SK-N-SH treated with all-trans-retinoic acid at 6 μM for 48 hours (cell line): ENCODE measurements at regions not wholly inside any gene's neighbourhood (a gene's known extent, or its start where the extent isn't known, plus 50 kb on each side); places are given as distances from the start of the nearest gene placed in this dataset.

Experiments used
- ATAC-seq: fragments of 200-7000 bp; cut with Tn5 transposase; 3 replicates; pipeline ENCODE4 v1.9.1; 2020; ENCODE audit warnings: mild to moderate bottlenecking, moderate library complexity
- ARNTL ChIP-seq: fragments of 450-650 bp; formaldehyde crosslinking; IDR thresholded peaks from 2 replicates; pipeline ENCODE4 v1.5.0; 2020; ENCODE audit warnings: low read depth, mild to moderate bottlenecking, moderate library complexity, borderline replicate concordance
- BACH2 ChIP-seq: fragments of 250-450 bp; sonication (Bioruptor Pico); IDR thresholded peaks from 2 replicates; pipeline ENCODE4 v1.9.0; 2021; ENCODE audit warnings: mild to moderate bottlenecking, borderline replicate concordance
- CSDC2 ChIP-seq: fragments of 250-450 bp; sonication (Bioruptor Pico); IDR thresholded peaks from 2 replicates; pipeline ENCODE4 v1.5.0; 2020; ENCODE audit warnings: mild to moderate bottlenecking, moderate library complexity
- ESRRG ChIP-seq: fragments of 250-450 bp; sonication (Bioruptor Pico); IDR thresholded peaks from 2 replicates; pipeline ENCODE4 v1.6.1; 2021; ENCODE audit warnings: mild to moderate bottlenecking
- GLIS3 ChIP-seq: fragments of 250-450 bp; sonication (Bioruptor Pico); IDR thresholded peaks from 2 replicates; pipeline ENCODE4 v1.5.0; 2020; ENCODE audit warnings: mild to moderate bottlenecking, moderate library complexity
- ISL1 ChIP-seq: fragments of 250-450 bp; sonication (Bioruptor Pico); IDR thresholded peaks from 2 replicates; pipeline ENCODE4 v2.1.2; 2022; ENCODE audit warnings: mild to moderate bottlenecking, moderate library complexity
- OSR1 ChIP-seq: fragments of 250-450 bp; sonication (Bioruptor Pico); IDR thresholded peaks from 2 replicates; pipeline ENCODE4 v1.8.0; 2022; ENCODE audit warnings: moderate library complexity, mild to moderate bottlenecking, inconsistent platforms
- PPARA ChIP-seq: fragments of 250-450 bp; sonication (Bioruptor Pico); IDR thresholded peaks from 2 replicates; pipeline ENCODE4 v1.5.0; 2020; ENCODE audit warnings: mild to moderate bottlenecking, borderline replicate concordance
- SNAI2 ChIP-seq: fragments of 250-450 bp; sonication (Bioruptor Pico); IDR thresholded peaks from 2 replicates; pipeline ENCODE4 v1.5.0; 2020; ENCODE audit warnings: mild to moderate bottlenecking, moderate library complexity
- TCF4 ChIP-seq: fragments of 250-450 bp; sonication (Bioruptor Pico); IDR thresholded peaks from 2 replicates; pipeline ENCODE4 v1.8.0; 2021; ENCODE audit warnings: mild to moderate bottlenecking, moderate library complexity, borderline replicate concordance
- TOX ChIP-seq: fragments of 250-450 bp; sonication (Bioruptor Pico); IDR thresholded peaks from 2 replicates; pipeline ENCODE4 v1.8.0; 2021; ENCODE audit warnings: mild to moderate bottlenecking, moderate library complexity, borderline replicate concordance
- ZC3H10 ChIP-seq: fragments of 250-450 bp; sonication (Bioruptor Pico); IDR thresholded peaks from 2 replicates; pipeline ENCODE4 v1.5.1; 2021; ENCODE audit warnings: mild to moderate bottlenecking, moderate library complexity
- ZFP3 ChIP-seq: fragments of 250-450 bp; sonication (Bioruptor Pico); IDR thresholded peaks from 2 replicates; pipeline ENCODE4 v1.5.0; 2020; ENCODE audit warnings: mild to moderate bottlenecking, moderate library complexity
- ZFP30 ChIP-seq: fragments of 450-650 bp; formaldehyde crosslinking; IDR thresholded peaks from 2 replicates; pipeline ENCODE4 v1.5.0; 2022; ENCODE audit warnings: mild to moderate bottlenecking, moderate library complexity
- ZNF565 ChIP-seq: fragments of 450-650 bp; formaldehyde crosslinking; conservative IDR thresholded peaks from 2 replicates; pipeline ENCODE4 v1.5.0; 2020; ENCODE audit warnings: low read depth, mild to moderate bottlenecking, moderate library complexity
- ZNF70 ChIP-seq: fragments of 450-650 bp; formaldehyde crosslinking; IDR thresholded peaks from 2 replicates; pipeline ENCODE4 v1.5.0; 2020; ENCODE audit warnings: mild to moderate bottlenecking, moderate library complexity
- ZNF8 ChIP-seq: fragments of 450-650 bp; formaldehyde crosslinking; IDR thresholded peaks from 2 replicates; pipeline ENCODE4 v1.5.0; 2020; ENCODE audit warnings: mild to moderate bottlenecking, moderate library complexity
- TF ChIP-seq, protein P1 (sequence below): fragments of 250-450 bp; sonication (Bioruptor Pico); IDR thresholded peaks from 2 replicates; pipeline ENCODE4 v1.8.0; 2020; ENCODE audit warnings: mild to moderate bottlenecking, moderate library complexity, borderline replicate concordance
- TF ChIP-seq, protein P2 (sequence below): fragments of 250-450 bp; sonication (Bioruptor Pico); IDR thresholded peaks from 2 replicates; pipeline ENCODE4 v1.5.0; 2020; ENCODE audit warnings: mild to moderate bottlenecking, moderate library complexity
- TF ChIP-seq, protein P3 (sequence below): fragments of 250-450 bp; sonication (Bioruptor Pico); IDR thresholded peaks from 2 replicates; pipeline ENCODE4 v1.8.0; 2021; ENCODE audit warnings: low read depth, mild to moderate bottlenecking, moderate library complexity, borderline replicate concordance
- TF ChIP-seq, protein P4 (sequence below): fragments of 250-450 bp; sonication (Bioruptor Pico); IDR thresholded peaks from 2 replicates; pipeline ENCODE4 v1.5.1; 2020; ENCODE audit warnings: low read depth, mild to moderate bottlenecking, moderate library complexity
- TF ChIP-seq, protein P5 (sequence below): fragments of 250-450 bp; sonication (Bioruptor Pico); IDR thresholded peaks from 2 replicates; pipeline ENCODE4 v1.5.1; 2021; ENCODE audit warnings: mild to moderate bottlenecking, moderate library complexity

DNA sequence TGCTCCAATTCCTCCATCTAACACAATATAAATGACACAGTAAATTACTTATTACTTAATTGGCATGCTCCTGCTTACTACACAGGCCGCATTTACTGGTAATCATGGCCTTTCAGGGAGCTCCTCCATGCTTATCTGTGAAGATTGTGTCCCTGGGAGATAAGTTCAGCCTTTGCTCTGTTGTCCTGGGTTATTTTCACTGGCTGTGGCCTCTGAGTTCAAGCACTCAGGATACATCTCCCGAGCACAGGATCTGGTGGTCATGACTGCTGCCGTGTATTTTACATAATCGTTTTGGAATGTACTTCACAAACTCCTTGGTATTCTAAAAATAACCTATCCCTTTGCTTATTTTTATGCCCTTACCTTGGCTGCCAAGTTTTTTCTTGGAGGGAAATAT is 215.7 kb downstream of the ICE1 start:
- no peak for ATAC-seq
- TF ChIP-seq SNAI2 (CRISPR knock-in tag) (no peak), ISL1 (CRISPR knock-in tag) (peak; percentile 27; the same call in 1 of the 2 replicates), TCF4 (peak; percentile 17; the same call in 1 of the 2 replicates), ARNTL (no peak), BACH2 (CRISPR knock-in tag) (no peak), ESRRG (no peak)
- TF ChIP-seq, protein P1, sequence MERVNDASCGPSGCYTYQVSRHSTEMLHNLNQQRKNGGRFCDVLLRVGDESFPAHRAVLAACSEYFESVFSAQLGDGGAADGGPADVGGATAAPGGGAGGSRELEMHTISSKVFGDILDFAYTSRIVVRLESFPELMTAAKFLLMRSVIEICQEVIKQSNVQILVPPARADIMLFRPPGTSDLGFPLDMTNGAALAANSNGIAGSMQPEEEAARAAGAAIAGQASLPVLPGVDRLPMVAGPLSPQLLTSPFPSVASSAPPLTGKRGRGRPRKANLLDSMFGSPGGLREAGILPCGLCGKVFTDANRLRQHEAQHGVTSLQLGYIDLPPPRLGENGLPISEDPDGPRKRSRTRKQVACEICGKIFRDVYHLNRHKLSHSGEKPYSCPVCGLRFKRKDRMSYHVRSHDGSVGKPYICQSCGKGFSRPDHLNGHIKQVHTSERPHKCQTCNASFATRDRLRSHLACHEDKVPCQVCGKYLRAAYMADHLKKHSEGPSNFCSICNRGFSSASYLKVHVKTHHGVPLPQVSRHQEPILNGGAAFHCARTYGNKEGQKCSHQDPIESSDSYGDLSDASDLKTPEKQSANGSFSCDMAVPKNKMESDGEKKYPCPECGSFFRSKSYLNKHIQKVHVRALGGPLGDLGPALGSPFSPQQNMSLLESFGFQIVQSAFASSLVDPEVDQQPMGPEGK (CRISPR knock-in tag), result no peak

DNA sequence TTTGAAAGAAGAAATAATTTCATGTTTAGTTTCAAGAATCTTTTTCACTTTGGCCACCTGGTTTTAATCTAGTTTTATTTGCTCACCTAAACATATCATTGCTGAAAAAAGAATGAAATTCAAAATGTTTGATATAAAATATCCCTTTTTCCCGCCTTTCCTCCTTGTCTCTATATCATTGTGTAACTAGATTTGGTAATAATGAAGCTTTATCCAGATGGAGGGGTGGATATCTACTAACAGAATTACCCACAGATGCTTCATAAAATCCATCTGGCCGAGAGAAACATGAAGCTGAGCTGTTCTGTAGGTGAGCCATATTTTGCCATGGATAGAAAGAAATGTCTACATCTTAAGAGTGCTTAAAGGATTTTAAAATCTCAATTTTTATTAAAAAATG is 214.7 kb downstream of the ICE1 start:
- no peak for ATAC-seq
- TF ChIP-seq TOX (CRISPR knock-in tag) (no peak), TCF4 (peak; percentile 94), OSR1 (CRISPR knock-in tag) (no peak)
- TF ChIP-seq, protein P2, sequence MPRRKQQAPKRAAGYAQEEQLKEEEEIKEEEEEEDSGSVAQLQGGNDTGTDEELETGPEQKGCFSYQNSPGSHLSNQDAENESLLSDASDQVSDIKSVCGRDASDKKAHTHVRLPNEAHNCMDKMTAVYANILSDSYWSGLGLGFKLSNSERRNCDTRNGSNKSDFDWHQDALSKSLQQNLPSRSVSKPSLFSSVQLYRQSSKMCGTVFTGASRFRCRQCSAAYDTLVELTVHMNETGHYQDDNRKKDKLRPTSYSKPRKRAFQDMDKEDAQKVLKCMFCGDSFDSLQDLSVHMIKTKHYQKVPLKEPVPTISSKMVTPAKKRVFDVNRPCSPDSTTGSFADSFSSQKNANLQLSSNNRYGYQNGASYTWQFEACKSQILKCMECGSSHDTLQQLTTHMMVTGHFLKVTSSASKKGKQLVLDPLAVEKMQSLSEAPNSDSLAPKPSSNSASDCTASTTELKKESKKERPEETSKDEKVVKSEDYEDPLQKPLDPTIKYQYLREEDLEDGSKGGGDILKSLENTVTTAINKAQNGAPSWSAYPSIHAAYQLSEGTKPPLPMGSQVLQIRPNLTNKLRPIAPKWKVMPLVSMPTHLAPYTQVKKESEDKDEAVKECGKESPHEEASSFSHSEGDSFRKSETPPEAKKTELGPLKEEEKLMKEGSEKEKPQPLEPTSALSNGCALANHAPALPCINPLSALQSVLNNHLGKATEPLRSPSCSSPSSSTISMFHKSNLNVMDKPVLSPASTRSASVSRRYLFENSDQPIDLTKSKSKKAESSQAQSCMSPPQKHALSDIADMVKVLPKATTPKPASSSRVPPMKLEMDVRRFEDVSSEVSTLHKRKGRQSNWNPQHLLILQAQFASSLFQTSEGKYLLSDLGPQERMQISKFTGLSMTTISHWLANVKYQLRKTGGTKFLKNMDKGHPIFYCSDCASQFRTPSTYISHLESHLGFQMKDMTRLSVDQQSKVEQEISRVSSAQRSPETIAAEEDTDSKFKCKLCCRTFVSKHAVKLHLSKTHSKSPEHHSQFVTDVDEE (CRISPR knock-in tag), result 0 out of 2 replicates have a peak, but pooled peaks have one; percentile 62

DNA sequence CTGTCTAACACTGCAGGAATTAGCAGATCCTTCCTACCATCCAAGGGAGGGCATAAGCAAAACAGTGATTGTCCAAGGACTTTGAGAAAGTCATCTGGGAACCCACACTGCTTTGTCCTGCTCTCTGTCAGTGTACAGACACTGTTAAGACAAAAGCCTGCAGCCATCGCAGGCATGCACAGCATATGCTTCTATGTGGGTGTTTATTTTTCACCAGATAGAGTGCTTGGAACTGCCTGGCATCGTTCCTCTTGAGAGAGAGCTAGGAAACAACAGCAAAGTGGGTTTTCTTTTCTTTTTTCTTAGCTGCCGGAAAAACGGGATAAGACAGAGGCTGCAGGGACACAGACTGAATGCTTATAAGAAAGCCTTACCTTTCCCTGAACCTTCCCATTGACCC is 212.3 kb downstream of the ICE1 start:
- no peak for ATAC-seq
- no peak for TF ChIP-seq TOX (CRISPR knock-in tag)
- TF ChIP-seq ZNF70 (CRISPR knock-in tag), result no peak
- TF ChIP-seq ZFP3 (CRISPR knock-in tag), result no peak
- TF ChIP-seq ZNF565 (CRISPR knock-in tag), result no peak
- TF ChIP-seq, protein P3, sequence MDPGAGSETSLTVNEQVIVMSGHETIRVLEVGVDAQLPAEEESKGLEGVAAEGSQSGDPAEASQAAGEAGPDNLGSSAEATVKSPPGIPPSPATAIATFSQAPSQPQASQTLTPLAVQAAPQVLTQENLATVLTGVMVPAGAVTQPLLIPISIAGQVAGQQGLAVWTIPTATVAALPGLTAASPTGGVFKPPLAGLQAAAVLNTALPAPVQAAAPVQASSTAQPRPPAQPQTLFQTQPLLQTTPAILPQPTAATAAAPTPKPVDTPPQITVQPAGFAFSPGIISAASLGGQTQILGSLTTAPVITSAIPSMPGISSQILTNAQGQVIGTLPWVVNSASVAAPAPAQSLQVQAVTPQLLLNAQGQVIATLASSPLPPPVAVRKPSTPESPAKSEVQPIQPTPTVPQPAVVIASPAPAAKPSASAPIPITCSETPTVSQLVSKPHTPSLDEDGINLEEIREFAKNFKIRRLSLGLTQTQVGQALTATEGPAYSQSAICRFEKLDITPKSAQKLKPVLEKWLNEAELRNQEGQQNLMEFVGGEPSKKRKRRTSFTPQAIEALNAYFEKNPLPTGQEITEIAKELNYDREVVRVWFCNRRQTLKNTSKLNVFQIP (CRISPR knock-in tag), result no peak
- no peak for TF ChIP-seq ARNTL
- no peak for TF ChIP-seq GLIS3 (CRISPR knock-in tag)
- no peak for TF ChIP-seq ZFP30
- TF ChIP-seq, protein P2 (CRISPR knock-in tag), result no peak
- TF ChIP-seq ZC3H10 (CRISPR knock-in tag), result no peak
- TF ChIP-seq ESRRG, result no peak
- no peak for TF ChIP-seq BACH2 (CRISPR knock-in tag)
- TF ChIP-seq SNAI2 (CRISPR knock-in tag), result no peak

DNA sequence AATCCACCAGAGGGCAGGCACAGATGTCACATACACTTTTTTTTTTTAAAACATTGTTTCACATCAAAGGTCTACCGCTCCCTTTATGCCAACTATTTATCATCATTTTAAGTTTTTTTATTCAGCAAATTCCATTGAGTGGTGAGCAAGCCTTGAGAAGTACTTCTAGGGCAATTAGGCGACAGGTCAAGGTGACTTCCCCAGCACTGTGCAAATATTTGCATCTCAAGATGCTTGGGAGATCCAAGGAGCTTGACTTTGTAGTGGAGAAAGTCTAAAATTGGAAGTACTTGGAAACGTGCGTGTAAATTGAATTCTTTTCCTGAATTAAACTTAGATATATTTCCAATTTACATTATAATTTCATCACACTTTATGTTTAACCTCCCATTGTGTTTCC is 211.1 kb downstream of the ICE1 start:
- ATAC-seq, result no peak
- TF ChIP-seq CSDC2, result no peak
- no peak for TF ChIP-seq PPARA (CRISPR knock-in tag)
- TF ChIP-seq, protein P2 (CRISPR knock-in tag), result no peak
- TF ChIP-seq, protein P4, sequence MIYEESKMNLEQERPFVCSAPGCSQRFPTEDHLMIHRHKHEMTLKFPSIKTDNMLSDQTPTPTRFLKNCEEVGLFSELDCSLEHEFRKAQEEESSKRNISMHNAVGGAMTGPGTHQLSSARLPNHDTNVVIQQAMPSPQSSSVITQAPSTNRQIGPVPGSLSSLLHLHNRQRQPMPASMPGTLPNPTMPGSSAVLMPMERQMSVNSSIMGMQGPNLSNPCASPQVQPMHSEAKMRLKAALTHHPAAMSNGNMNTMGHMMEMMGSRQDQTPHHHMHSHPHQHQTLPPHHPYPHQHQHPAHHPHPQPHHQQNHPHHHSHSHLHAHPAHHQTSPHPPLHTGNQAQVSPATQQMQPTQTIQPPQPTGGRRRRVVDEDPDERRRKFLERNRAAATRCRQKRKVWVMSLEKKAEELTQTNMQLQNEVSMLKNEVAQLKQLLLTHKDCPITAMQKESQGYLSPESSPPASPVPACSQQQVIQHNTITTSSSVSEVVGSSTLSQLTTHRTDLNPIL (CRISPR knock-in tag), result no peak
- no peak for TF ChIP-seq ZNF565 (CRISPR knock-in tag)
- TF ChIP-seq, protein P5, sequence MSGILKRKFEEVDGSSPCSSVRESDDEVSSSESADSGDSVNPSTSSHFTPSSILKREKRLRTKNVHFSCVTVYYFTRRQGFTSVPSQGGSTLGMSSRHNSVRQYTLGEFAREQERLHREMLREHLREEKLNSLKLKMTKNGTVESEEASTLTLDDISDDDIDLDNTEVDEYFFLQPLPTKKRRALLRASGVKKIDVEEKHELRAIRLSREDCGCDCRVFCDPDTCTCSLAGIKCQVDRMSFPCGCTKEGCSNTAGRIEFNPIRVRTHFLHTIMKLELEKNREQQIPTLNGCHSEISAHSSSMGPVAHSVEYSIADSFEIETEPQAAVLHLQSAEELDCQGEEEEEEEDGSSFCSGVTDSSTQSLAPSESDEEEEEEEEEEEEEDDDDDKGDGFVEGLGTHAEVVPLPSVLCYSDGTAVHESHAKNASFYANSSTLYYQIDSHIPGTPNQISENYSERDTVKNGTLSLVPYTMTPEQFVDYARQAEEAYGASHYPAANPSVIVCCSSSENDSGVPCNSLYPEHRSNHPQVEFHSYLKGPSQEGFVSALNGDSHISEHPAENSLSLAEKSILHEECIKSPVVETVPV (CRISPR knock-in tag), result no peak
- no peak for TF ChIP-seq ZNF8 (CRISPR knock-in tag)
- TF ChIP-seq ZC3H10 (CRISPR knock-in tag), result no peak
